ENCODE measurements at regions not wholly inside any gene's neighbourhood (a gene's known extent, or its start where the extent isn't known, plus 50 kb on each side); places are given as distances from the start of the nearest gene placed in this dataset.
"Not testable (repeated sequence)": the region's sequence is repeated elsewhere in the genome, so short reads cannot be mapped to it uniquely, and the experiment has no call there.

DNA sequence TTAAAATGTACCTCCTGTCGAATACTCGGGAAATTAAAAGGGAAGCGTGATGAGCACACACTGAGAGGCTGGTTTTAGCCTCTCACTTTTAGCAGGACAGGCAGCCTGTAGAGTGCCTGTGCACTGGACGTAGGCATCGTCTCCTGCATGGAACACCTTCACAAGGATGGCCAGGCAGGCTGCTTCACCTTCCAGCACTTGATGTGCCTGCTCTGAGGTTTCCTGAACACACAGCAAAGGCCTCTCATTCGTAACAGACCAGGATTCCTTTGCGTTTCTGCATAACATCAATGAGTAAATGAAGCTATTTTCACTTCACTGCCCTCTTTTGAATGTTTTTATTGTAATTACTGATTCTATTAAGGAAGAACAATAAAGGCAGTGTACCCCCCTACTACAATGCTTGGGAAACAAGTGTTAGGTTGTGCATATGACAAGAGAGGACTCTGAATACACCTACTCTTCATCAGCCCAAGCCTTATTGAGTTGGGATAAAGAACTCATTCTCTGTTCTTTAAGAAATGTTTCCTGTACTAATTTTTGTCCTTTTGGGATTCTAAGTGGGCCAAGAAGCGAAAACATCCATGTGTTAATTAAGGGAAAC, 1077.6 kb upstream of the FOXG1 start:
- ATAC-seq: no peak
- no peaks in the 10 kb centered on the region for H3K36me3 Mint-ChIP-seq (ENCODE audit: low read depth)
- no peak overlapping the region for H3K27ac Mint-ChIP-seq
- H3K4me3 Mint-ChIP-seq: no peak overlapping the region
- DNase-seq: no peak
- no peaks in the 10 kb centered on the region for H3K27me3 Mint-ChIP-seq
- H3K9me3 Mint-ChIP-seq: peaks cover 18% of the 10 kb centered on the region
- no peaks in the 10 kb centered on the region for H3K4me1 Mint-ChIP-seq

DNA sequence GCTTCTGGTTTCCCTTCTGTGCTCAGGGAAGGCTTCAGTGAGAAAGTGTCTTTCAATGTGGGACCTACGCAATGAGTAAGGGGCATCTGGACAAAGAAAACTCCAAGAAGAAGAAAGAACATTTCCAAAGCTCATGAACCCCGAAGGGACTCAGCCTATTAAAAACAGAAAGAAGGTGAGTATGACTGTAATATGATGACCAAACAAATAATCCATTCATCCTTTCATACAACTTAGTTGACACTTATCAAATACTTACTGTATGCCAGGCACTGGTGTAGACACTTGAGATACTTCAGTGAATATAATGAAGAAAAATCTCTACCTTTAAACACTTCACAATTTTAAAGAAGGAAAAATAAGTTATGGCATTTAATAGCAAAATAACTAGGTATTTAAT, 1054.2 kb upstream of the FOXG1 start:
- Mint-ChIP-seq H3K4me3 (no peak overlapping the region), H3K27ac (no peak overlapping the region), H3K9me3 (peaks cover 41% of the 10 kb centered on the region), H3K36me3 (ENCODE audit: low read depth) (no peaks in the 10 kb centered on the region), H3K27me3 (no peaks in the 10 kb centered on the region), H3K4me1 (no peaks in the 10 kb centered on the region)
- DNase-seq (no peak), ATAC-seq (no peak)

DNA sequence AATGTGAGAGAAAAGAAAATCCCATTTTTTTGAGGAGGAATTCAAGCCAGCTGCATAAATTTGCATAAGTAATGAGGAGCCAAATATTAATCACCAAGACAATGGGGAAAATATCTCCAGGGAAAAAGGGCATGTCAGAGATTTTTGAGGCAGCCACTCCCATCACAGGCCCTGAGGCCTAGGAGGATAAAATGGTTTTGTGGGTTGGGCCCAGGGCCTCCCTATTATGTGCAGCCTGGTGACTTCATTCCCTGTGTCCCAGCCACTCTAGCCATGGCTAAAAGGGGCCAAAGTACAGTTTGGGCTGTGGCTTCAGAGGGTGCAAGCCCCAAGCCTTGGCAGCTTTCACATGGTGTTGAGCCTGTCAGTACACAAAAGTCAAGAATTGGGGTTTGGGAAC, 1051.0 kb upstream of the FOXG1 start:
- DNase-seq (no peak), ATAC-seq (no peak)
- no peaks in the 10 kb centered on the region for H3K4me1 Mint-ChIP-seq
- H3K4me3 Mint-ChIP-seq: no peak overlapping the region
- H3K27ac Mint-ChIP-seq: no peak overlapping the region
- H3K27me3 Mint-ChIP-seq: no peaks in the 10 kb centered on the region
- H3K9me3 Mint-ChIP-seq: peaks cover 34% of the 10 kb centered on the region
- no peaks in the 10 kb centered on the region for H3K36me3 Mint-ChIP-seq (ENCODE audit: low read depth)

DNA sequence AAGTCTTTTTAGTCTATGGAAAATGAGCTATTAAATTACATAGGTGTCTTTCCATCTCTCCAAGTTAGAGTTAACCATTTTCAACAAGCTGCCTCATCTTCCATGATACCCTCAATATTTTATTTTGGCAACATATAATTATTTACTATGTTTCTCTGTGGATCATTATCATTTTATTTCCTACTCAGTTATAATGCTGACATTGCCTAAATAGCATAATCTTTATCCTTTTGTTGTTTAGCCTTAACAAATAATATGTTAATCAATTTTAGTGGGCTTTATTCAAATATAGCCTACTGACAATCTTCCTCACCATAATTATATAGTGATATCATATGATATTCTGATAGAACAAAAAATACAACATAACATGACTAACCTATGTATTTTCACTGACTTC, 1044.8 kb upstream of the FOXG1 start:
- Mint-ChIP-seq H3K9me3 (peaks cover 21% of the 10 kb centered on the region), H3K4me3 (no peak overlapping the region), H3K4me1 (no peaks in the 10 kb centered on the region), H3K27ac (no peak overlapping the region), H3K27me3 (no peaks in the 10 kb centered on the region), H3K36me3 (ENCODE audit: low read depth) (no peaks in the 10 kb centered on the region)
- no peak for DNase-seq
- ATAC-seq: no peak

DNA sequence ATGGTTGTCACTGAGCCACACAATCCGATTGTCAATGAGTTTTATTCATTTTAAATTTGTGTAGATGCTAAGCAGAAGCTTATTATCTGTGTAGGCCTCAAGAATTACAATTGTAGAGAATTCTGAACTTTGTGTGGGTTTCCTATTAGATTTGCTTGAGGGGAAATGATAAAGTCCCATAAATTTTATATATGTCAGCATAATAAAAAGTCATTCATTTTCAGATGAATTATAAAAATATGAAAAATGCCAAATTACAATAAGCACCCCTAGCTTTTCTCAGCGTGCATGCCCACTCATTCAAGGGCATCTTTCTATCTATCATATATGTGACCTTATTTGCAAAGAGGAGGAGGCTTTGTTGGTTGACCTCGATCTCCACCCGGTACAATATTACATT, 1041.1 kb upstream of the FOXG1 start:
- Mint-ChIP-seq H3K4me3 (no peak overlapping the region), H3K27ac (no peak overlapping the region), H3K27me3 (no peaks in the 10 kb centered on the region), H3K4me1 (no peaks in the 10 kb centered on the region), H3K36me3 (ENCODE audit: low read depth) (no peaks in the 10 kb centered on the region), H3K9me3 (peaks cover 10% of the 10 kb centered on the region)
- no peak for DNase-seq
- no peak for ATAC-seq

DNA sequence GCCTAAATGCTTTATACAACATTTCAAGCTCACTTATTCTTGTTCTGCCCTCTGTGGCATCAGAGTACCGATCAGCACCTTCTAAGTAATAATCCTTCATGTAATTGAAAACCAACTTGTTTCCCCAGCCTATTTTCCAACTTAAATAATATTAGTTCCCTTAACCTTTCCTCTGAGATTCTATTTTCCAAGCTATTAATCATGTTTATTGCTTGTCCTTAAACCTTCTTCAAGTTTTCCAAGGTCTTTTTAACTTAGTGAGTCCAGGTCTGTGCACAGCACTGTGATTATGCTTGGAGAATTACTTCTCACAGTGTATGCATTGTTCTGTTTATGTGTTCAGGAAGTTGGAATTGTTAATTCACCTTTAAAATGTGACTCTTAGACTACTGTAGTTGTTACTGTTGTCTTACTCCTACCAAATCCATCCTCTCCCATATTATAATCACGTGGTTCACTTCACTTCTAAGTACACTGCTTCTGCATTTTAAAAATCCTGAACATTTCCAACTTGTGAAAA, 1039.3 kb upstream of the FOXG1 start:
- DNase-seq: no peak
- no peaks in the 10 kb centered on the region for H3K36me3 Mint-ChIP-seq (ENCODE audit: low read depth)
- no peak overlapping the region for H3K4me3 Mint-ChIP-seq
- ATAC-seq: no peak
- H3K27me3 Mint-ChIP-seq: no peaks in the 10 kb centered on the region
- H3K4me1 Mint-ChIP-seq: no peaks in the 10 kb centered on the region
- no peak overlapping the region for H3K27ac Mint-ChIP-seq
- peaks cover 3% of the 10 kb centered on the region for H3K9me3 Mint-ChIP-seq

DNA sequence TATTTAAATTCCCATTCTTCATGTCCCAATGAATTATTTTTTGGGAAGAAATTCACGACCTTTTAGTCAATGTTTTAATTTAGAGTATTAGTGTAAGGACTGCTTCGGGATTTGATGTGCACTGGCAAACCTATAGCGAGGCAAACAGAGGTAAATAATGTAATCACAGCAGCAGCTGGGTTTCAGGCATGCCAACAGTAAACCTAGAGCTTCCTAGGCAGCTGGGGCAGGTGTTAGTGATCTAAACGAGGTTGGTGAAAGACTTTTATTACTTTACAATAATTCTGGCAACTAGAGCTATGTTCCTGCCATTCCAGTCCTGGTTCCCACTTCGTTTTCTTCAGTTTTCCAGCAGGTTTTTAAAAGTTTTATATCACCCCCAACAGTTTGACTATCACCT, 1036.4 kb upstream of the FOXG1 start:
- peaks cover 8% of the 10 kb centered on the region for H3K9me3 Mint-ChIP-seq

DNA sequence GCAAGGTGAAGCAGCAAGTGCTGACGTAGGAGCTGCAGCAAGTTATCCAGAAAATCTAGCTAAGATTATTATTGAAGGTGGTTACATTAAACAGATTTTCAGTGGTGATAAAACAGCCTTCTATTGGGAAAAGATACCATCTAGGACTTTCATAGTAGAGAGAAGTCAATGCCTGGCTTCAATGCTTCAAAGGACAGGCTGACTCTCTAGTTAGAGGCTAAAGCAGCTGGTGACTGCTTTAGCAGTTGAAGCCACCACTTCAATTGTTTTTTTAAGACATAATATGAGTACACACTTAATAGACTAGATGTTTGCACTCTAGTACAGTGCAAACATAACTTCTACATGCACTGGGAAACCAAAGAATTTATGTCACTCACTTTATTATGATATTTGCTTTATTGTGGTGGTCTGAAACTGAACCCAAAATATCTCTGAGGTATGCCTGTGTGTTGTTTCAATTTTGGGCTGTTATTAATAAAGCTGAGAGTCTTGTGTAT, 1026.9 kb upstream of the FOXG1 start:
- Mint-ChIP-seq H3K27ac (no peak overlapping the region), H3K4me1 (no peaks in the 10 kb centered on the region), H3K9me3 (peaks cover 20% of the 10 kb centered on the region), H3K4me3 (no peak overlapping the region), H3K27me3 (no peaks in the 10 kb centered on the region), H3K36me3 (ENCODE audit: low read depth) (no peaks in the 10 kb centered on the region)
- DNase-seq (no peak), ATAC-seq (no peak)

More for the DNA sequence above, 1036.4 kb upstream of the FOXG1 start:
- H3K27me3 Mint-ChIP-seq: no peaks in the 10 kb centered on the region
- no peak overlapping the region for H3K27ac Mint-ChIP-seq
- H3K4me1 Mint-ChIP-seq: no peaks in the 10 kb centered on the region
- ATAC-seq (no peak), DNase-seq (no peak)
- no peak overlapping the region for H3K4me3 Mint-ChIP-seq
- H3K36me3 Mint-ChIP-seq (ENCODE audit: low read depth): no peaks in the 10 kb centered on the region

DNA sequence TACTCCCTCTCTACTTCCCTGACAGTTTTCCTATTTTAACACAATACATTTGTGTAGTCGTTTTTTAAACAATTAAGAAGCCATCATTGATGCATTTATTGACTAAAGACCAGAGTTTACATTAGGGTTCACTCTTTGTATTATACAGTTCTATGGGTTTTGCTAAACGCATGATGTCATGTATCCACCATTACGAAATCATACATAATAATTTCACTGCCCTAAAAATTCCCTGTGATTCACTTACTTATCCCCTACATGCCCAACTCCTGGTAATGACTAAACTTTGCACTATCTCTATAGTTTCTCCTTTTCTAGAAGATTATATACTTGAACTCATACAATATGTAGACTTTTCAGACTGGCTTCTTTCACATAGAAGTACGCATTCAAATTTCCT, 1016.5 kb upstream of the FOXG1 start:
- Mint-ChIP-seq H3K27ac (no peak overlapping the region), H3K27me3 (no peaks in the 10 kb centered on the region), H3K36me3 (ENCODE audit: low read depth) (no peaks in the 10 kb centered on the region), H3K4me1 (no peaks in the 10 kb centered on the region), H3K4me3 (no peak overlapping the region), H3K9me3 (no peaks in the 10 kb centered on the region)
- DNase-seq (no peak), ATAC-seq (no peak)

DNA sequence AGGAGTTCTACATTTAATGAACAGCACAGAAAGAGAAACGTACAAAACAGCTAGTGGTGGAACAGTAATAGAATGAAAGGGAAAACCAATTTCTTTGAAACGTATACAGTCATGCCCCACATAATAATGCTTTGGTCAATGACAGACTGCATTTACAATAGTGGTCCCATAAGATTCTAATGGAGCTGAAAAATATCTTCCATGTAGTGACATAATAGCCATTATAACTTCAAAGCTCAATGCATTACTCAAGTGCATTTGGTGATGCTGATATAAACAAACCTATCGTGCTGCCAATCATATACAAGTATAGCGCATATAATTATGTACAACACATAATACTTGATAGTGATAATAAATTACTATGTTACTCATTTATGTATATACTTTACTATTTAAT, 1008.9 kb upstream of the FOXG1 start:
- not testable (repeated sequence) for H3K27me3 Mint-ChIP-seq; H3K36me3 Mint-ChIP-seq (ENCODE audit: low read depth); H3K4me3 Mint-ChIP-seq; H3K9me3 Mint-ChIP-seq; H3K4me1 Mint-ChIP-seq; ATAC-seq; DNase-seq; H3K27ac Mint-ChIP-seq

DNA sequence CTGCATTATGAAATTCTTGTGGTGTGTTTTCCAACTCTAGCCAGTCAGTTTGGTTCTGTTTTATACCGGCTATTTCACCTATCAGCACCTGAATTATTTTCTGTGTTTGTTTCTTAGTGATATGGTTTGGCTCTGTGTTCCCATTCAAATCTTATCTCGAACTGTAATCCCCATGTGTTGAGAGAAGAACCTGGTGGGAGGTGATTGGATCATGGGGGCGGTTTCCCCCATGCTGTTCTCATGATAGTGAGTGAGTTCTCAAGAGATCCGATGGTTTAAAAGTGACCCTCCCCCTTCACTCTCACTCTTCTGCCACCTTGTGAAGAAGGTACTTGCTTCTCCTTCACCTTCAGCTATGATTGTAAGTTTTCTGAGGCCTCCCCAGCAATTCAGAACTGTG, 1006.2 kb upstream of the FOXG1 start:
- ATAC-seq; H3K4me1 Mint-ChIP-seq; H3K27me3 Mint-ChIP-seq; H3K27ac Mint-ChIP-seq; H3K4me3 Mint-ChIP-seq; DNase-seq; H3K36me3 Mint-ChIP-seq (ENCODE audit: low read depth): not testable (repeated sequence)
- peaks cover 19% of the 10 kb centered on the region for H3K9me3 Mint-ChIP-seq

DNA sequence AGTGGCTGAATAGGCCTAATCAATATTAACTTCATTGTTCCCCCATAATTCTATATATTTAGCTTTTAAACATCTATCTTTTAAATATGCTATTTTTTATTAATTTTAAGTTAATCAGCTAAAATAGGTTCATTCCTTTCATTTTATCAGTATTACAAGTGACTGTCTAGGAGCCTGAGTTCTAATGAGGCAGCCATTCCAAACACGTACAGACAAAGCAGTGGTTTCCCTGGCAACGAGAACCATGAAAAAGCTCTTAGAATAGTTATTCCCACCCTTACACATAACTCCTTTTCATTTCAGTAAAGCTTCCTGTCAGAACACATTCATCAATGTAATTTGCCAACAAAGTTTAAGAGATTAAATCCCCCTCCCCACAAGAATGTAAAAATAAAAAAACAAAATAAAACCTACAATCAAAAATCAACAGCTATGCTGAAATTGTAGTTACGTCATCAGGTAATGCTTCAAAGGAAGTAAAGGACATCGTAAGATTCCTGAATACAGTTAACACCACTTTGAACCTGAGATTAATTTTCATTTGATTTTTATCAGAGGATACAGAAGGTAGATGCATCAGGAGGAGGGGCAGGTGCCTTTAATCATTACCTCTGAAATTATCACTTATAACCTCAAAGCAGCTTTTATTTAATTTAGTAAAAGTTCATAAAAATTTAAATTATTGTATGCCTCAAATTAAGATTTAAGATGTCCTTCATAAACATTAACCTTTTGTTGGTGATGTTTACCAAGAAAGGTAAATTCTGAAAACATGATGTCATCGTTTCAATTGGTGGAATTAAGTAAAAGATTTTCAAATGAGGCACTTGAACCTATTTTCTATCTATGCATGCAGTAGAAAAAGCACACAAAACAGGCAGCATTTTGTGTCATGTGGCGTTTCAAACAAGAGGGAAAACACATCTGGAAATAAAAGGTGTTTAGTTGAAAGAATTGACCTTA, 967.2 kb upstream of the FOXG1 start:
- H3K4me3 Mint-ChIP-seq; H3K4me1 Mint-ChIP-seq; ATAC-seq; H3K36me3 Mint-ChIP-seq (ENCODE audit: low read depth); H3K27me3 Mint-ChIP-seq; H3K27ac Mint-ChIP-seq; DNase-seq: not testable (repeated sequence)
- peaks cover 13% of the 10 kb centered on the region for H3K9me3 Mint-ChIP-seq

DNA sequence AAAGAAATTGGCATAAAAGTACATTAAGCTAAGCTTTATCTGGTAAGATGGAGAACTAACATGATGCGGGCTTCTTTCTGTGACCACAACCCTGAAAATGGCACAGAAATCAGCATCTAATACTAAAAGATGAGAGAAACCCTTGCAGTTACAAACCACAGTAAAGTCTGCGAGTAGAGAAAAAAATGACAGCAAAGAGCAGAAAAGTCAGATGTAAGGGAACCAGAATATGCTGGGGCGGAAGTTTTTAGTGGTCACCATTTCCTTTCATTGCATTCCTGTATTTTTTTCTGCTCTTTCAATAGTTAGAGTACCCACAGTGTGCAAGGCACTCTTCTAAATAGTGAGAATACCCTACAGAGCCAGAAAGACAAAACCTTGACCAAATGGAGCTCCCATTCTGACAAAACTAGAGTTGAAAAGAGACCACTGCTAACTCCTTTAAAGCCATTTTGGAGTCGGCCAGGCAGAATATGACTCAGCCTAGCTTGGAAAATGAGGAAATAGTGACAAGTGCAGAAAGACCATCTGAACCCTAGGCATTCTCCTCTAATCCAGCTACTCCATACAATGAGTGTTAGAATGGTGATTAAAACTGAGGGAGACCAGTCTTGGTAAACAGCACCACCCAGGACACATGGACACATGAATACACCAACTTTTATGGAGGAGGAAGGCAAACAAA, 948.7 kb upstream of the FOXG1 start:
- DNase-seq; H3K36me3 Mint-ChIP-seq (ENCODE audit: low read depth); ATAC-seq; H3K27ac Mint-ChIP-seq; H3K27me3 Mint-ChIP-seq; H3K4me1 Mint-ChIP-seq; H3K4me3 Mint-ChIP-seq: not testable (repeated sequence)
- peaks cover 20% of the 10 kb centered on the region for H3K9me3 Mint-ChIP-seq

DNA sequence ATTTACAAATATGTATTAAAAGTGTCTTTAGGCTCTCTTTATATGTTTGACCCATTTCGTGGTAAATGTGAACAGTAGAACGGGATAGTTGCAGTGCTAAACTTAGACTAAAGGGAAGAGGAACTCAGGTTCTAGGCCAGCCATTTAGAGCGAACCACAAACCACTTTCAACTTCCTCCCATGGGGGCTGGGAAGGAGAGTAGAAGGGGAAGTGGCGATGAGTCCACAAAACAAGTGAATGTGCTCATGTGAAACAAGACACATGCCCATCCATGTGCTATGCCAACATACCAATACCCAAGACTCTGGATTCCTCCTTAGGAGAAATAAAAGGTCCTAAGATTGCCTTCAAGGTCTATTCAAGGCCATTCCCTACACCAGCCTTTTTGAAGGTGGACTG, 940.4 kb upstream of the FOXG1 start:
- H3K9me3 Mint-ChIP-seq: peaks cover 27% of the 10 kb centered on the region
- DNase-seq; H3K36me3 Mint-ChIP-seq (ENCODE audit: low read depth); H3K4me1 Mint-ChIP-seq; H3K27ac Mint-ChIP-seq; H3K27me3 Mint-ChIP-seq; ATAC-seq; H3K4me3 Mint-ChIP-seq: not testable (repeated sequence)
